ENCODE measurements at regions not wholly inside any gene's neighbourhood (a gene's known extent, or its start where the extent isn't known, plus 50 kb on each side); places are given as distances from the start of the nearest gene placed in this dataset.
"Not testable (repeated sequence)": the region's sequence is repeated elsewhere in the genome, so short reads cannot be mapped to it uniquely, and the experiment has no call there.

DNA sequence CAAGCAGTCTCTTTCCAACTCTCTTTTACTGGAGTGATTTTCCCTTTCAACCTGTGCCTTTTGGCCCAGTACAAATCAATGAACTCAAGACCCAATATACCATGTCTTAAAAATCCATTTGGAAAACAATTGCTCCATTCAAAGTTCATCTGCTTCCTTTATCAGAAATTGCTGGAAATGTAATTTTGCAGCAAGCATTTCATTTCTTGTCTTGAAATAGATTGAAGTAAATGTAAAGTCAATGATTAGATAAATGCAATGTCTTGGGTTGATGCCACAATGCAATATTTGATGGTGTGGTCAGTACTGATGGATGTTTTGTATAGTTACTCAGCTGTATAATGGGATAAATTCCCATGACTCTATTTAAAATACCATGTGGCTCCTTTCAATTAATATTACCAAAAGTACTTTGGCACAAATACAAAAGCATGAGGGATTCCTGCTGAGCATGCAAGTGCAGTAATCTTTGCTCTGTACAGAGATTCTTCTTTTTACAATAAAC, 707.7 kb upstream of the NOVA1 start:
- H3K27me3 ChIP-seq (ENCODE audit: insufficient read depth, low read depth, low read length): no peaks in the 10 kb centered on the region
- no peak overlapping the region for H3K27ac ChIP-seq (ENCODE audit: low read length)
- H3K9me2 ChIP-seq (ENCODE audit: insufficient read depth, low read length): no peaks in the 10 kb centered on the region
- H3K4me3 ChIP-seq (ENCODE audit: low read length): no peak overlapping the region
- peaks cover 6% of the 10 kb centered on the region for H3K9me3 ChIP-seq (ENCODE audit: low read length)
- H2AFZ ChIP-seq (ENCODE audit: low read depth, low read length): no peak overlapping the region
- H3K36me3 ChIP-seq (ENCODE audit: insufficient read depth, low read length): no peaks in the 10 kb centered on the region
- no peaks in the 10 kb centered on the region for H3F3A ChIP-seq (ENCODE audit: insufficient read depth, low read length, poor library complexity, severe bottlenecking)
- H3K4me2 ChIP-seq (ENCODE audit: low read length): no peak overlapping the region
- no peak overlapping the region for H3K9ac ChIP-seq (ENCODE audit: low read length)
- H4K20me1 ChIP-seq (ENCODE audit: insufficient read depth): no peaks in the 10 kb centered on the region
- H3K79me2 ChIP-seq (replicated peaks; ENCODE audit: insufficient read depth, low read length): no peaks in the 10 kb centered on the region
- TF ChIP-seq EZH2 (IDR thresholded peaks at IDR 0.05; ENCODE audit: borderline replicate concordance, insufficient read depth, low read length, poor library complexity, severe bottlenecking) (no peak), RAD21 (conservative IDR thresholded peaks at IDR 0.05) (no peak), CTCF (IDR thresholded peaks at IDR 0.05; ENCODE audit: poor library complexity, severe bottlenecking) (no peak), MXI1 (conservative IDR thresholded peaks at IDR 0.05; ENCODE audit: poor library complexity, severe bottlenecking) (no peak), TAF1 (IDR thresholded peaks at IDR 0.05; ENCODE audit: low read depth) (no peak), EP300 (conservative IDR thresholded peaks at IDR 0.05; ENCODE audit: poor library complexity, severe bottlenecking) (no peak), SMC3 (conservative IDR thresholded peaks at IDR 0.05; ENCODE audit: poor library complexity) (no peak), POLR2AphosphoS5 (IDR thresholded peaks at IDR 0.05) (no peak)
- TF ChIP-seq, protein P1, sequence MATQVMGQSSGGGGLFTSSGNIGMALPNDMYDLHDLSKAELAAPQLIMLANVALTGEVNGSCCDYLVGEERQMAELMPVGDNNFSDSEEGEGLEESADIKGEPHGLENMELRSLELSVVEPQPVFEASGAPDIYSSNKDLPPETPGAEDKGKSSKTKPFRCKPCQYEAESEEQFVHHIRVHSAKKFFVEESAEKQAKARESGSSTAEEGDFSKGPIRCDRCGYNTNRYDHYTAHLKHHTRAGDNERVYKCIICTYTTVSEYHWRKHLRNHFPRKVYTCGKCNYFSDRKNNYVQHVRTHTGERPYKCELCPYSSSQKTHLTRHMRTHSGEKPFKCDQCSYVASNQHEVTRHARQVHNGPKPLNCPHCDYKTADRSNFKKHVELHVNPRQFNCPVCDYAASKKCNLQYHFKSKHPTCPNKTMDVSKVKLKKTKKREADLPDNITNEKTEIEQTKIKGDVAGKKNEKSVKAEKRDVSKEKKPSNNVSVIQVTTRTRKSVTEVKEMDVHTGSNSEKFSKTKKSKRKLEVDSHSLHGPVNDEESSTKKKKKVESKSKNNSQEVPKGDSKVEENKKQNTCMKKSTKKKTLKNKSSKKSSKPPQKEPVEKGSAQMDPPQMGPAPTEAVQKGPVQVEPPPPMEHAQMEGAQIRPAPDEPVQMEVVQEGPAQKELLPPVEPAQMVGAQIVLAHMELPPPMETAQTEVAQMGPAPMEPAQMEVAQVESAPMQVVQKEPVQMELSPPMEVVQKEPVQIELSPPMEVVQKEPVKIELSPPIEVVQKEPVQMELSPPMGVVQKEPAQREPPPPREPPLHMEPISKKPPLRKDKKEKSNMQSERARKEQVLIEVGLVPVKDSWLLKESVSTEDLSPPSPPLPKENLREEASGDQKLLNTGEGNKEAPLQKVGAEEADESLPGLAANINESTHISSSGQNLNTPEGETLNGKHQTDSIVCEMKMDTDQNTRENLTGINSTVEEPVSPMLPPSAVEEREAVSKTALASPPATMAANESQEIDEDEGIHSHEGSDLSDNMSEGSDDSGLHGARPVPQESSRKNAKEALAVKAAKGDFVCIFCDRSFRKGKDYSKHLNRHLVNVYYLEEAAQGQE (IDR thresholded peaks at IDR 0.05; ENCODE audit: borderline replicate concordance): no peak

DNA sequence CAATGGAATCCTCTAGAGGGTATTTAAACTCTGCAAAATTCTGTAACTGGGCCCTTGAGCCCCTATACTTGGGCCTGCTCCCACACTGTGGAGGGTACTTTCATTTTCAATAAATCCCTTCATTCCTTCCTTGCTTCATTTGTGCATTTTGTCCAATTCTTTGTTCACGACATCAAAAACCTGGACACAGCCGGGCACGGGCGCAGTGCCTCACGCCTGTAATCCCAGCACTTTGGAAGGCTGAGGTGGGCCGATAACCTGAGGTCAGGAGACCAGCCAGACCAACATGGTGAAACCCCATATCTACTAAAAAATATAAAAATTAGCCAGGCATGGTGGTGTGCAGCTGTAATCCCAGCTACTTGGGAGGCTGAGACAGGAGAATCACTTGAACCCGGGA, 714.9 kb upstream of the NOVA1 start:
- H3K36me3 ChIP-seq (ENCODE audit: insufficient read depth, low read length); H3K9me3 ChIP-seq (ENCODE audit: low read length); H3K27me3 ChIP-seq (ENCODE audit: insufficient read depth, low read depth, low read length); H3F3A ChIP-seq (ENCODE audit: insufficient read depth, low read length, poor library complexity, severe bottlenecking); H3K9ac ChIP-seq (ENCODE audit: low read length); H3K27ac ChIP-seq (ENCODE audit: low read length); H3K9me2 ChIP-seq (ENCODE audit: insufficient read depth, low read length); H2AFZ ChIP-seq (ENCODE audit: low read depth, low read length); H3K4me2 ChIP-seq (ENCODE audit: low read length); H3K79me2 ChIP-seq (replicated peaks; ENCODE audit: insufficient read depth, low read length); H4K20me1 ChIP-seq (ENCODE audit: insufficient read depth); H3K4me3 ChIP-seq (ENCODE audit: low read length): not testable (repeated sequence)

DNA sequence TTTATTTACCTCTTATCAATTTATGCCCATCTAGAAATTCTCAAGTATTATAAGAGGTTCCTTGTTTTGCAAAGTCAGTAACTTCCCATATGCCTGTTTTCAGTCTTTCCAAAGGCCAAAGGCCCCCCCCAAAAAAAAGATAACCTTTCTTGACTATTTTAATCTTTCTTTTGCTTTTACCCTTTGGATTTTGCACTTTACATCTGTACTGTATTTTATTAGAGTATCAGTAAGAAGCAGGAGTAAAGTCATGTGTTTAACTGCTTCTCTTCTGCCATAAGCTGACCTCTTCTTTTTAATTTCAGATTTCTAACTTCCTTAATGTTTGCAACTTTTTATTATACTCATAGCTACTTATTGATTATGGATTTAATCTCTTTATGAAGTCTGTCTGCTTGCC, 716.4 kb upstream of the NOVA1 start:
- Histone ChIP-seq H3K27me3 (ENCODE audit: insufficient read depth, low read depth, low read length) (no peaks in the 10 kb centered on the region), H3K27ac (ENCODE audit: low read length) (no peak overlapping the region), H3K9me2 (ENCODE audit: insufficient read depth, low read length) (no peaks in the 10 kb centered on the region), H2AFZ (ENCODE audit: low read depth, low read length) (no peak overlapping the region), H3K9me3 (ENCODE audit: low read length) (no peaks in the 10 kb centered on the region), H3F3A (ENCODE audit: insufficient read depth, low read length, poor library complexity, severe bottlenecking) (no peaks in the 10 kb centered on the region), H3K4me2 (ENCODE audit: low read length) (no peak overlapping the region), H4K20me1 (ENCODE audit: insufficient read depth) (no peaks in the 10 kb centered on the region), H3K9ac (ENCODE audit: low read length) (no peak overlapping the region), H3K79me2 (replicated peaks; ENCODE audit: insufficient read depth, low read length) (no peaks in the 10 kb centered on the region), H3K36me3 (ENCODE audit: insufficient read depth, low read length) (no peaks in the 10 kb centered on the region), H3K4me3 (ENCODE audit: low read length) (no peak overlapping the region)
- TF ChIP-seq RAD21 (conservative IDR thresholded peaks at IDR 0.05): no peak
- TF ChIP-seq CTCF (IDR thresholded peaks at IDR 0.05; ENCODE audit: poor library complexity, severe bottlenecking): no peak
- no peak for TF ChIP-seq EP300 (conservative IDR thresholded peaks at IDR 0.05; ENCODE audit: poor library complexity, severe bottlenecking)
- no peak for TF ChIP-seq EZH2 (IDR thresholded peaks at IDR 0.05; ENCODE audit: borderline replicate concordance, insufficient read depth, low read length, poor library complexity, severe bottlenecking)
- no peak for TF ChIP-seq MXI1 (conservative IDR thresholded peaks at IDR 0.05; ENCODE audit: poor library complexity, severe bottlenecking)
- no peak for TF ChIP-seq POLR2AphosphoS5 (IDR thresholded peaks at IDR 0.05)
